ENCODE measurements at regions not wholly inside any gene's neighbourhood (a gene's known extent, or its start where the extent isn't known, plus 50 kb on each side); places are given as distances from the start of the nearest gene placed in this dataset.

DNA sequence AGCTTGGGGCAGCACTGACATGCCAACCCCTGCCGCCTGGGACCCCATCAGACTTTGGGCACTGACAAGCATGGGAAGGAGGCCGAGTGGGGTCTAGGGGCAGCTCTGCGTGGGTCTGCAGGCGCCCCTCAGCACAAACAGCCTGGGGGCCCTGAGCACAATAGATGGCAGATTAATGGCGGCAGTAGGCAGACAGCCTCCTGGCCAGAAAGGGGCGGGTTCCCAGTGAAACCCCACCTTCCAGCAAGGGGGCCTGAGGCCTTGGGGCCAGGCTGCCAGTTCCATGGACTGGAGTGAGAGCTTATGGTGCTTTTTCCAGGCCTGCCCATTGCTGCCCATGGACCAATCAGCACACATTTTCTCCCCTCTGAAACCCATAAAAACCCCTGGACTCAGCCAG lies 2031.2 kb downstream of the EFNA5 start:
- TF ChIP-seq, protein P1, sequence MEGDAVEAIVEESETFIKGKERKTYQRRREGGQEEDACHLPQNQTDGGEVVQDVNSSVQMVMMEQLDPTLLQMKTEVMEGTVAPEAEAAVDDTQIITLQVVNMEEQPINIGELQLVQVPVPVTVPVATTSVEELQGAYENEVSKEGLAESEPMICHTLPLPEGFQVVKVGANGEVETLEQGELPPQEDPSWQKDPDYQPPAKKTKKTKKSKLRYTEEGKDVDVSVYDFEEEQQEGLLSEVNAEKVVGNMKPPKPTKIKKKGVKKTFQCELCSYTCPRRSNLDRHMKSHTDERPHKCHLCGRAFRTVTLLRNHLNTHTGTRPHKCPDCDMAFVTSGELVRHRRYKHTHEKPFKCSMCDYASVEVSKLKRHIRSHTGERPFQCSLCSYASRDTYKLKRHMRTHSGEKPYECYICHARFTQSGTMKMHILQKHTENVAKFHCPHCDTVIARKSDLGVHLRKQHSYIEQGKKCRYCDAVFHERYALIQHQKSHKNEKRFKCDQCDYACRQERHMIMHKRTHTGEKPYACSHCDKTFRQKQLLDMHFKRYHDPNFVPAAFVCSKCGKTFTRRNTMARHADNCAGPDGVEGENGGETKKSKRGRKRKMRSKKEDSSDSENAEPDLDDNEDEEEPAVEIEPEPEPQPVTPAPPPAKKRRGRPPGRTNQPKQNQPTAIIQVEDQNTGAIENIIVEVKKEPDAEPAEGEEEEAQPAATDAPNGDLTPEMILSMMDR (conservative IDR thresholded peaks at IDR 0.05; ENCODE audit: low read depth, low read length), result no peak
- no peak for TF ChIP-seq EZH2 (IDR thresholded peaks at IDR 0.05; ENCODE audit: borderline replicate concordance, low read depth, low read length, poor library complexity, severe bottlenecking)

Data from A673 (cell line).